ENCODE measurements at regions not wholly inside any gene's neighbourhood (a gene's known extent, or its start where the extent isn't known, plus 50 kb on each side); places are given as distances from the start of the nearest gene placed in this dataset.

DNA sequence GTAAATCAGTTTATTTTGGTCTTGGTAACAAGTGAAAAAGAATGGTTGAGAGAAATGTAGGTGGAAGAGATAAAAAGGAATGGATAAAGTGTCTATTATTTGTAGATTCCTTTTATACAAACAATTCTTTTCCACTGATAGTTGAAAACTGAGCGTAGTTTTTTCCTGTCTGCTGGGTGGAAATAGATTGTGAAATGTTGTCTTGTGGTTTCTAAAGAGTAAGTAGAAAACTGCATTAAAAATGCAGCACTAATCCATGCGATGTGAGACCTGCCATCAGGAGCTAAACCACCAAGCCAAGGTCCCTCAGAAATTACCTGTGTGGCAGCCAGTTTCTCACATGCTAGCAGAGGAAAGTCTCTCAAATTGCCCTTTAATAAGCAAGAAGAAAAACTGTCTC lies 103.2 kb upstream of the SLC44A3 start:
- no peak for TF ChIP-seq CTCF (IDR thresholded peaks at IDR 0.05; ENCODE audit: insufficient read depth, low read depth, low read length)
- no peak for TF ChIP-seq EZH2 (IDR thresholded peaks at IDR 0.05; ENCODE audit: insufficient read depth, low read length)
